DMS53 treated with DMSO at 0.1 percent for 48 hours (cell line): ENCODE measurements at regions not wholly inside any gene's neighbourhood (a gene's known extent, or its start where the extent isn't known, plus 50 kb on each side); places are given as distances from the start of the nearest gene placed in this dataset.
"Not testable (repeated sequence)": the region's sequence is repeated elsewhere in the genome, so short reads cannot be mapped to it uniquely, and the experiment has no call there.

Source experiments
- DNase-seq: peaks from one replicate; lab custom pipeline; 2025; ENCODE audit not compliant: unreplicated experiment; lab: John Stamatoyannopoulos, UW

- DNase-seq = no peak
These were observed 53.2 kb upstream of the PARP1 start for GRCh38 chr1:226461087-226461486.

- DNase-seq = no peak
These were observed 56.2 kb upstream of the PARP1 start for GRCh38 chr1:226463925-226464586.

GRCh38 chr1:226464587-226464971 lies 56.7 kb upstream of the PARP1 start:
- DNase-seq = not testable (repeated sequence)

DNA sequence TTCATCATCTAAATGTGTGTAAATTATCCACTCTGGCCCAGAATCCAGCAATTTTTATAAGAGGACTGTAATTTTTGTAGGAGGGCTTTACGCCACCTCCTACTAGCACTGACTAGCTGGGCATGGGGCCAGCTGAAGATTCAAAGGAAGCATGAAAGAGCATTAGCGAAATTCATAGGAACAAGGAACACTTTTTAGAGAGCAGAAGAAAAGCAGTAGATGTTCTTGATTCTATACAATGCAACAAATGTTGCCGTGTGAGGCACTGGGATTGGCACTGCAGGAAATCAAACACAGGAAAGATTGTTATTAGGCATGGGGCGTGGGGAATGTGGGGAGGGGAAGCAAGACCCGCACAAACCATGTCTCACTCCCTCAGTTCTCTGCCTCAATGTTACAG lies 58.4 kb upstream of the PARP1 start:
- no peak for DNase-seq

- no peak for DNase-seq
These were observed 59.5 kb upstream of the PARP1 start for GRCh38 chr1:226467443-226467842.

- DNase-seq = no peak
These were observed 63.3 kb upstream of the PARP1 start for GRCh38 chr1:226470921-226471866.

DNA sequence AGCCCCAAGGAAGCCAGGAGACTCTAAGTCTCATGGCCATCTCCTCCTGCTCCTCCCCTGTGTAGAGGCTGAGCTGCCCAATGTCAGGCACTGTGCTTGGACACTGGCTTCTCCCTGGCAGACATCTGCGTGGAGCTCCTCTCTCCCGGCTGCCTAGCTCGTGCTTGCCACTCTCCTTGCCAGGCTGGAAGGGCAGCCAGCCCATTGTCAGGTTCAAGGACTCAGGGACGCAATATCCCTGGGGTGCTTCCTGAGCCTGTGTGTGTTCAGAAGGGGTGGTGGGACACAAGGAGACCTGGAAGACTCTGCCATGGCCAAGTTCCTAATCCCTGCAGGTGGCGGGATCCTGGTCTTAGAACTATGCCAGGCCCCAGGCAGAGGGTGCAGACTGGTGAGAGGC lies 65.4 kb upstream of the PARP1 start:
- DNase-seq = no peak

- DNase-seq = no peak
These were observed 66.1 kb upstream of the PARP1 start for GRCh38 chr1:226474041-226474440.

- DNase-seq = no peak
These were observed 66.7 kb upstream of the PARP1 start for GRCh38 chr1:226474443-226475141.

- DNase-seq = no peak
These were observed 67.2 kb upstream of the PARP1 start for GRCh38 chr1:226475142-226475511.

- DNase-seq = no peak
These were observed 68.2 kb upstream of the PARP1 start for GRCh38 chr1:226476066-226476465.

DNA sequence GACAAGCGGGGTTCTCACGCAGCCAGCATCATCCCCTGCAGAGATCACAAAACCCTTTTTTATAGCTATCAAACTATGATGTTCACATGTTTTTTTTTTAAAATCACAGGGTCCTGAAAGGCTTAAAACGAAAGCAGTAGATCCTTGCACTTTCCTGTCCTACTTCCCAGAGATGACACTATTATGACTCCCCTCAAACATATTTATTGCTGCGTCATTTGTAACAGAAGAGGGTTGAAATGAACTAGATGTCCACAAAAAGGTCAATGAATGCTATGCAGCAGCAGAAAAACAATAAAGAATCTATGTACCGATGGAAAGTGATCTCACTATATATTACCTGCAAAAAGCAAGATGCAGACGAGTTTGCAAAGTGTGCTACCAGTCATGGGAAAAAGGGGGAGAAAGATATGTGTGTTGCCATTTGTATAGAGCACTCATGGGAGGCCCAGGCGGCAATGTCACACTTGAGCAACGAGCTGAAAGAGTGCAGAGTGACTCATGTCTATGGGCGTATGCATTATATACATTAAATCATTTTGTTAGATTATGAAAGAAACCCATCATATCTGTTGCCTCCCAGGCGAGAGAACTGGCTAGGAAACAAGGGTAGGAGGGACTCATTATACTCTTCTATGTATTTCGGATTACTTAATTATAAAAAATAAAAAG lies 68.9 kb upstream of the PARP1 start:
- no peak for DNase-seq

- DNase-seq = peak; percentile 33
These were observed 69.1 kb upstream of the STUM start for GRCh38 chr1:226479474-226479873.

DNA sequence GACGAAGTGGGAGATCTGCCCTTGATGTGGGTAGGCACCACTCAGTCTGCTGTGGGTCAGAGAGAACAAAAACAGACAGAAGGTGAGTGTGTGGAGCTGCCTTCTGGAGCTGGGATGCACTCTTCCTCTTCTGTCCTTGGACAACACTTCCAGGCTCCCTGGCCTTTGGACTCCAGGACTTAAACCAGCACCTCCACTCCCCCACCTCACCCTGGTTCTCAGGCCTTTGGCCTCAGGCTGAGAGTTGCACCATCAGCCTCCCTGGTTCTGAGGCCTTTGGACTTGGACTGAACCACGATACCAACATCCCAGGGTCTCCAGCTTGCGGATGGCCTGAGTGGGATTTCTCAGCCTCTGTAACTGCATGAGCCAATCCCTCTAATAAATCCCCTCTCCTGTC lies 68.1 kb upstream of the STUM start:
- DNase-seq = no peak

- DNase-seq = peak; percentile 34
These were observed 67.4 kb upstream of the STUM start for GRCh38 chr1:226481133-226481532.

DNA sequence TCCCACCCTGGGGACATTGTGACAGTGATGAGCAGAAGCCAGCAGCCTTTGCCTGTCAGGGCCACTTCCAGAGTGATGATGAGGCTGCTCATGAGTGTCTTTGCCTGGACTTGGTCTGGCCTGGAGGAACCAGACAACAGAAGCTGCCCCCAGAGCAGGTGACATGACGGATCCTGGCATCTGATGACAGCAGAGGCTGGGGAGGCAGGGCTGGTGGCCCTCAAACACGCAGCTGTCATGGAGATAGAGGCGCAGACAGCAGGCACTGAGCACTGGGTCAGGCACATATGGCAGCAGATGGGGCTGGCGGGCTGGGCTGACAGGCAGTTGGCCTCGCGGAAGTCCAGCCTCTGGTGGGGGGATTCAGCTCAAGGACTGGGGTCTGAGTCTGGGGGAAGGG lies 66.4 kb upstream of the STUM start:
- no peak for DNase-seq

- no peak for DNase-seq
These were observed 65.4 kb upstream of the STUM start for GRCh38 chr1:226482975-226483700.

GRCh38 chr1:226485192-226485591 lies 63.4 kb upstream of the STUM start:
- no peak for DNase-seq

- DNase-seq = no peak
These were observed 62.4 kb upstream of the STUM start for GRCh38 chr1:226486161-226486560.

- no peak for DNase-seq
These were observed 60.6 kb upstream of the STUM start for GRCh38 chr1:226487921-226488320.
